Psoas muscle (tissue), 7 donors: ENCODE measurements at regions not wholly inside any gene's neighbourhood (a gene's known extent, or its start where the extent isn't known, plus 50 kb on each side); places are given as distances from the start of the nearest gene placed in this dataset.

Experiments used
- ATAC-seq, 4 donors: fragments of 200-7000 bp; cut with Tn5 transposase; one replicate each; pipeline ENCODE4 v1.9.1; 2020; ENCODE audit warnings: moderate library complexity in 3 of 4, mild to moderate bottlenecking in 2 of 4
- DNase-seq, 2 donors: peaks; one replicate each; pipeline ENCODE4 v3.0.0-alpha.2; 2020
- H3K27ac ChIP-seq: fragments of 200-600 bp; one replicate; pipeline ENCODE4 v1.8.0; 2022
- H3K27me3 ChIP-seq, 3 donors: fragments of 200-600 bp in 1 of 3; one replicate each; pipeline versions ENCODE4 v1.6.1 to v1.8.0; 2013 to 2022; ENCODE audit warnings: low read length in 2 of 3, mild to moderate bottlenecking in 2 of 3, moderate library complexity in 1 of 3; ENCODE audit not compliant: insufficient read depth in 3 of 3
- H3K36me3 ChIP-seq, 2 donors: fragments of 200-600 bp in 1 of 2; one replicate each; pipeline versions ENCODE4 v1.6.1 to v1.8.0; 2013 to 2022; ENCODE audit warnings: low read depth in 1 of 2, mild to moderate bottlenecking in 1 of 2, moderate library complexity in 1 of 2; ENCODE audit not compliant: insufficient read depth in 1 of 2
- H3K4me1 ChIP-seq: fragments of 200-600 bp; one replicate; pipeline ENCODE4 v1.8.0; 2022
- H3K4me3 ChIP-seq: fragments of 200-600 bp; one replicate; pipeline ENCODE4 v1.8.0; 2022; ENCODE audit warnings: mild to moderate bottlenecking
- H3K9me3 ChIP-seq: fragments of 200-600 bp; one replicate; pipeline ENCODE4 v1.8.0; 2022
- WGBS, 3 donors: extraction: QIAGEN DNeasy Blood & Tissue Kit; methylation state at CpG; one replicate each; pipeline versions ENCODE4 v1.1.6 to v1.1.7; 2013; 5-methylcytosine and 5-hydroxymethylcytosine counted together
- intact Hi-C, 2 donors: fragments of 100-400 bp; cut with DNase I; formaldehyde crosslinking; loops; one replicate each; pipeline versions ENCODE4 v1.11.0 to v1.14.2; 2022
- TF ChIP-seq, protein P1 (sequence below): fragments of 200-600 bp; IDR thresholded peaks from one replicate; pipeline ENCODE4 v1.8.0; 2022; ENCODE audit warnings: antibody characterized with exemption
- donor health status: healthy with polysubstance abuse.
- donor health status: DM: no; HTN: no; CAD: no; lungs with moderate emphysema.
- donor health status: Bipolar disorder and iron deficiency.
- donor health status: healthy.
- donor health status: DM: yes; HTN: yes; CAD: no.
- donor health status: DM: no; HTN: no; CAD: no.
- donor health status: DM: yes; HTN: yes; CAD: no.

DNA sequence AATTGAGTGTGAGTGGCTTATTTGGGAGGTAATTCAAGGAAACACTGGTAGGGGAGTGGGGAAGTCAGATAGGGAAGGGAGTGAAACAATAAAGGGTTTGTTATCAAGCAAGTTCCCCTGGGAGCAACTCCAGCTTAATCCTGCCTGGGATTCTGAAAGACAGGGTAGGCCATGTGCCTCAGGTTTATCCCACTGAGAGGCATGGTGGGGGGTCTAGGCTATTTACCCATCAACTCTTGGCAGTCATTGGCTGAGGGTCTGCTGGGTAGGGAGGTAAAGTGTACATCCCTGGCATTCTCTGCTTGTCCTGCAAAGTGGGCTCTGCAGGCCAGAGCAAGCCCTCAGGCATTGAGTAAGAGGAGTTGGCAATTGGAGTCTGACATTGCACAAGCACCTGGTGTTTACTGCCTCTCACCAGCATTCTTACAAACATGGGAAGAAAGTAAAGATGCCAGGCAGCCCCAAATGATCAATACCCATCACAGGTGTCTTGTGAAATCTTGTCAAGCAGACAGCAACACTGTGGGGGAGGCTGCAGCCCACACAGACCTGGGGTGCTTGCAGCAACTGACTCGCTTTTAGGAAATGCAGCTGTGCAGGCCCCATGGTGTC is 169.3 kb downstream of the KTN1 start:
- 86 to 100% (median 96%) methylated on average over 1 of the region's 1 CpG for WGBS, 3 donors
- ATAC-seq, result no peak
- Histone ChIP-seq H3K27ac (no peak overlapping the region), H3K9me3 (no peaks in the 10 kb centered on the region), H3K36me3 (no peaks in the 10 kb centered on the region), H3K4me1 (no peaks in the 10 kb centered on the region), H3K27me3 (no peaks in the 10 kb centered on the region), H3K4me3 (no peak overlapping the region)
- DNase-seq, result no peak
- TF ChIP-seq, protein P1, sequence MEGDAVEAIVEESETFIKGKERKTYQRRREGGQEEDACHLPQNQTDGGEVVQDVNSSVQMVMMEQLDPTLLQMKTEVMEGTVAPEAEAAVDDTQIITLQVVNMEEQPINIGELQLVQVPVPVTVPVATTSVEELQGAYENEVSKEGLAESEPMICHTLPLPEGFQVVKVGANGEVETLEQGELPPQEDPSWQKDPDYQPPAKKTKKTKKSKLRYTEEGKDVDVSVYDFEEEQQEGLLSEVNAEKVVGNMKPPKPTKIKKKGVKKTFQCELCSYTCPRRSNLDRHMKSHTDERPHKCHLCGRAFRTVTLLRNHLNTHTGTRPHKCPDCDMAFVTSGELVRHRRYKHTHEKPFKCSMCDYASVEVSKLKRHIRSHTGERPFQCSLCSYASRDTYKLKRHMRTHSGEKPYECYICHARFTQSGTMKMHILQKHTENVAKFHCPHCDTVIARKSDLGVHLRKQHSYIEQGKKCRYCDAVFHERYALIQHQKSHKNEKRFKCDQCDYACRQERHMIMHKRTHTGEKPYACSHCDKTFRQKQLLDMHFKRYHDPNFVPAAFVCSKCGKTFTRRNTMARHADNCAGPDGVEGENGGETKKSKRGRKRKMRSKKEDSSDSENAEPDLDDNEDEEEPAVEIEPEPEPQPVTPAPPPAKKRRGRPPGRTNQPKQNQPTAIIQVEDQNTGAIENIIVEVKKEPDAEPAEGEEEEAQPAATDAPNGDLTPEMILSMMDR, result no peak
- intact Hi-C loops, result no loop called here

DNA sequence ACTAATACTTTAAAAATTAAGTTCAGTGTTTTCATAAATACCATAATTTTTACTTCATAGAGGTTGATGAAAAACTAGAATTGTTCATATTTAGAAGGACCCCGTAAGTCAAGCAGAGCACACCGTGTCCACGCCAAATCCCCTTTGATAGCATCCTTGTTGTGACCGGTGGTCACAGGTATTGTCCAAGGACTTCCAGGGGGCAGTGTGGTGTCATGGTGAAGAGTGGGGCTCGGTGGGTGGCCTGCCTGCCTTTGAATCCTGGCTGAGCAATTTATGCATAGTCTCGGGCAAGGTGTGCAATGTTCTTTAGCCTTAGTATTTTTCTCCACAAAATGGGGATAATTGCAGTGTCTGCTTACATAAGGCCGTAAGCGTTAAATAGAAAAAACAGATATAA is 169.9 kb downstream of the KTN1 start:
- intact Hi-C loops, result no loop called here
- DNase-seq, result no peak
- 93 to 96% (median 94%) methylated on average over 8 of the region's 8 CpGs for WGBS, 3 donors
- Histone ChIP-seq H3K27me3 (no peaks in the 10 kb centered on the region), H3K36me3 (no peaks in the 10 kb centered on the region), H3K4me3 (no peak overlapping the region), H3K27ac (no peak overlapping the region), H3K9me3 (no peaks in the 10 kb centered on the region), H3K4me1 (no peaks in the 10 kb centered on the region)
- TF ChIP-seq, protein P1, result no peak
- ATAC-seq, result no peak

DNA sequence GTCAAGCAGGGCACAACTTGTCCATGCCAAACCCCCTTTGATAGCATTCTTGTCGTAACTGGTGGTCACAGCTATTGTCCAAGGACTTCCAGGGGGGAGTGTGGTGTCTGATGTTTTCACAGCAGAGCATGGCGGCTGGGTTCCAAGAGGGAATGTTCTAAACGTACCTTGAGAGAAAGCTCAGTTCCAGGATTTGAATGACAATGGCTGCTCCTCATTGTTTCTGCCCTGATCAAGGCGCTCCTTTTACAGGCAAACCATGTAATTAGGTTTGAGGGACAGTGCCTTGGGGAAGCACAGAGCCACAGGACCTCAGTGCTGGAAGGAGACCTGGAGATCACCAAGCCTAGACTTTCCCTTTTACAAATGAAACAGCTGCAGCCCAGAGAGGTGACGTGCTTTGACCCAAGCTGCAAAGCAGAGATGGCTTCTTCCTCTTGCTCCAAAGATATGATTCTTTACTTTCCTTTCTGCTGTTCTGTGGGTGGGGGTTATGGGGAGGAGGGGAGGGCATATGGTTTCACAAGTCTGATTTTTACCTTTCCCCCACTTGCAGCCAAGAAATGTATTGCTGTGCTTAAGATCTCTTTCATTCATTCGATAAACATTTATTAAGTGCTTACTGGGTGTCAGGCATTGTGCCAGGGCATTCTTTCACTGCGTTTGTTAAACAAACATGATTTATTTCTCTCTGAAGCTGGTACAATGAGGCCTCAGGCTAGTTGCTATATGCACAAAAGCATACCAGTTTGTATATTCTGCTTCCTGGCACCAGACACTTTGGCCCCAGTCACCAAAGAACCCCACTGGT is 172.8 kb downstream of the KTN1 start:
- no peak for DNase-seq
- H3K9me3 ChIP-seq, result no peaks in the 10 kb centered on the region
- H3K36me3 ChIP-seq, result no peaks in the 10 kb centered on the region
- intact Hi-C loops, result no loop called here
- no peaks in the 10 kb centered on the region for H3K27me3 ChIP-seq
- H3K27ac ChIP-seq, result no peak overlapping the region
- TF ChIP-seq, protein P1, result no peak
- no peaks in the 10 kb centered on the region for H3K4me1 ChIP-seq
- H3K4me3 ChIP-seq, result no peak overlapping the region
- WGBS, 3 donors, result 66 to 75% (median 73%) methylated on average over 7 of the region's 7 CpGs
- ATAC-seq, result no peak

DNA sequence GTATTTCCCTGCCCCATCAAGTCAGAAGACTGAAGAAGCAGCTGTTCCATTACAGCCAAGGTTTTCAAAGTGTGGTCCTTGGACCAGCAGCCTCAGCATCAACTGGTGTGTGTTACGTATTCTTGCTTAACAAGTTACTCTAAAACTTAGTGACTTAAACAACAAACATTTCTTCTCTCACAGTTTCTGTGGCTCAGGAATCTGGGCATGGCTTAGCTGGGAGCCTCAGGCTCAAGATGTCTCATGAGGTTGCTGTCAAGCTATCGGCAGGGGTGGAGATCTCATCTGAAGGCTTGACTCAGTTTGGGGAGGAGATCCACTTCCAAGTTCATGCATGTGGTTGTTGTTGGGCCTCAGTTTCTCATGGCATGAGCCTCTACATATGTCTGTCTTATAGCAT is 174.5 kb downstream of the KTN1 start:
- Histone ChIP-seq H3K36me3 (no peaks in the 10 kb centered on the region), H3K4me1 (no peaks in the 10 kb centered on the region), H3K27me3 (no peaks in the 10 kb centered on the region), H3K9me3 (no peaks in the 10 kb centered on the region), H3K27ac (no peak overlapping the region), H3K4me3 (no peak overlapping the region)
- ATAC-seq, result no peak
- no peak for DNase-seq
- TF ChIP-seq, protein P1, result no peak
- WGBS, 3 donors, result 98 to 100% (median 98%) methylated on average over 2 of the region's 2 CpGs
- intact Hi-C loops, result no loop called here
